Right lung (tissue), 2 donors: ENCODE measurements at regions not wholly inside any gene's neighbourhood (a gene's known extent, or its start where the extent isn't known, plus 50 kb on each side); places are given as distances from the start of the nearest gene placed in this dataset.

ENCODE experiments used
- DNase-seq, 2 donors: peaks; one replicate each; pipeline ENCODE4 v3.0.0-alpha.2; 2013

- peak; percentile 71 to 82 for DNase-seq
Observed at GRCh38 chr2:30368258-30368657, 78.8 kb upstream of the LCLAT1 start.

GRCh38 chr2:30371028-30371689, 75.9 kb upstream of the LCLAT1 start:
- no peak for DNase-seq

GRCh38 chr2:30371772-30372373, 75.2 kb upstream of the LCLAT1 start:
- no peak for DNase-seq

- no peak for DNase-seq
Observed at GRCh38 chr2:30372826-30373225, 74.2 kb upstream of the LCLAT1 start.

- no peak for DNase-seq
Observed at GRCh38 chr2:30373881-30374302, 73.2 kb upstream of the LCLAT1 start.

- DNase-seq = no peak
Observed at GRCh38 chr2:30374380-30374779, 72.7 kb upstream of the LCLAT1 start.

- no peak for DNase-seq
Observed at GRCh38 chr2:30375915-30376314, 71.1 kb upstream of the LCLAT1 start.

GRCh38 chr2:30379481-30379880, 67.6 kb upstream of the LCLAT1 start:
- DNase-seq = no peak

- DNase-seq = no peak
Observed at GRCh38 chr2:30380824-30381223, 66.2 kb upstream of the LCLAT1 start.

GRCh38 chr2:30382162-30382783, 64.8 kb upstream of the LCLAT1 start:
- DNase-seq = no peak

- no peak for DNase-seq
Observed at GRCh38 chr2:30382995-30383394, 64.1 kb upstream of the LCLAT1 start.

GRCh38 chr2:30385327-30385726, 61.7 kb upstream of the LCLAT1 start:
- DNase-seq = no peak

- no peak for DNase-seq
Observed at GRCh38 chr2:30392097-30392496, 54.9 kb upstream of the LCLAT1 start.

- no peak for DNase-seq
Observed at GRCh38 chr2:30393510-30393909, 53.5 kb upstream of the LCLAT1 start.

- DNase-seq = no peak
Observed at GRCh38 chr2:30394096-30394495, 53.0 kb upstream of the LCLAT1 start.

- DNase-seq = no peak
Observed at GRCh38 chr2:30396436-30397232, 50.4 kb upstream of the LCLAT1 start.
